Epithelial cell of esophagus (primary cell): ENCODE measurements at regions not wholly inside any gene's neighbourhood (a gene's known extent, or its start where the extent isn't known, plus 50 kb on each side); places are given as distances from the start of the nearest gene placed in this dataset.

ENCODE experiments used
- DNase-seq: peaks from one replicate; pipeline ENCODE4 v3.0.0; 2010; ENCODE audit warnings: low read depth
- H3K4me3 ChIP-seq: 2 replicates; pipeline ENCODE4 v1.5.1; 2011; ENCODE audit warnings: mild to moderate bottlenecking, low read length, control low read depth
- TF ChIP-seq, protein P1 (sequence below): IDR thresholded peaks from 2 replicates; pipeline ENCODE4 v1.5.1; 2011; ENCODE audit warnings: low read depth, mild to moderate bottlenecking, low read length, control low read depth, inconsistent platforms; ENCODE audit not compliant: insufficient read depth; ENCODE audit errors: missing control alignments

DNA sequence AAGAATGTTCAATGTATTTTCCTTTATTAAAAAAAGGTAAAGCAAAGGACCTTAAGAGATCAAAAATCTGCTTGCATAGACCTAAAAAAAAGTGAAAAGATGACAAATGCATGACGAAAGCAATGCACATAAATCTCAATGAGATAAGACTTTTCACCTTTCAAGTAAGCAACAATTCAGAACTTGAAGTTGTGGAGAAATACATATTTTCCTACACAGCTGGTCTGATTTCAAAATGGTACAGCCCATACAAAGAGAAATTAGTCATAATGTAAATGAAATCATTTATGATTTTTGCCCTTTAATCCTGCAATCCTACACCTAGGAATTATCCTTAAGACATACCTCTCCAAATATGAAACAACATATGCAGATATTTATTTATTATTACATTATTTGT lies 568.0 kb downstream of the ANXA1 start:
- TF ChIP-seq, protein P1, sequence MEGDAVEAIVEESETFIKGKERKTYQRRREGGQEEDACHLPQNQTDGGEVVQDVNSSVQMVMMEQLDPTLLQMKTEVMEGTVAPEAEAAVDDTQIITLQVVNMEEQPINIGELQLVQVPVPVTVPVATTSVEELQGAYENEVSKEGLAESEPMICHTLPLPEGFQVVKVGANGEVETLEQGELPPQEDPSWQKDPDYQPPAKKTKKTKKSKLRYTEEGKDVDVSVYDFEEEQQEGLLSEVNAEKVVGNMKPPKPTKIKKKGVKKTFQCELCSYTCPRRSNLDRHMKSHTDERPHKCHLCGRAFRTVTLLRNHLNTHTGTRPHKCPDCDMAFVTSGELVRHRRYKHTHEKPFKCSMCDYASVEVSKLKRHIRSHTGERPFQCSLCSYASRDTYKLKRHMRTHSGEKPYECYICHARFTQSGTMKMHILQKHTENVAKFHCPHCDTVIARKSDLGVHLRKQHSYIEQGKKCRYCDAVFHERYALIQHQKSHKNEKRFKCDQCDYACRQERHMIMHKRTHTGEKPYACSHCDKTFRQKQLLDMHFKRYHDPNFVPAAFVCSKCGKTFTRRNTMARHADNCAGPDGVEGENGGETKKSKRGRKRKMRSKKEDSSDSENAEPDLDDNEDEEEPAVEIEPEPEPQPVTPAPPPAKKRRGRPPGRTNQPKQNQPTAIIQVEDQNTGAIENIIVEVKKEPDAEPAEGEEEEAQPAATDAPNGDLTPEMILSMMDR: no peak
- no peak overlapping the region for H3K4me3 ChIP-seq
- peak; percentile 47 for DNase-seq

DNA sequence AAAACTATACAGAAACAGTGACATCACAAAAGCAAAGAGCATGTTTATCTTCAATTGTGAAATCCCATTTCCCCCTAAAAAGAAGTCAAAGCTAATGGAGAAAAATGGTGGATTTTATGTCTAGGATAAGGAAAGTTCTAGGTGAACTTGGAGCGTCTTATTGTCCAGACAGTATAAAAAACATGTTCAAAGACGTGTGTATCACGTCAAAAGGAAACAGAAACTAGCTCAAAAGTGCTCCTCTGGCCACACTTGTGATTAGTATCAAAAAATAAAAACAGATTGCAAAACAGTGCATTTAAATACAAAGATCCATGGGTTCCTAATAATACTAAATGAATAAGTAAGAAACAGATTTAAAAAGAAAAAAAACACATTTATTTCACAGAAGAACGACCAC lies 568.9 kb downstream of the ANXA1 start:
- H3K4me3 ChIP-seq: no peak overlapping the region
- TF ChIP-seq, protein P1: no peak
- DNase-seq: no peak

DNA sequence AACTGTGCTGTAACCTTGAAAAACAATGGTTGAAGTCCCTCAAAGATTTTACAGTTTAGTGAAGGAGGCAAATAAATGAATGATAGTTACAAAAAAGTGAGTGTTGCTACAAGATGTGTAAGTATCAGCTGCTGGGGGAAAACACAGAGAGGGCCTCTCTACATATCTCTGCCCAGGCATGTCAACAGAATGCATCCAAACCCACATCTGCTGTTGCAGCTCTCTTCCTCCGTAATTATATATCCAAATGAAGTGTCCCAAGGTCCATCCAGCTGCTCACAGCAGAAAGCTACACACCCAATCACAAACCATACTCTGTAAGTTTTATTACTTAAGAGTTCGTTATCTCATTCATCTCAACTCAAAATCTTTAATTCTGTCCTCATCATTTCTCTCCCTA lies 584.6 kb downstream of the ANXA1 start:
- TF ChIP-seq, protein P1: no peak
- peak; percentile 32 for DNase-seq
- no peak overlapping the region for H3K4me3 ChIP-seq

DNA sequence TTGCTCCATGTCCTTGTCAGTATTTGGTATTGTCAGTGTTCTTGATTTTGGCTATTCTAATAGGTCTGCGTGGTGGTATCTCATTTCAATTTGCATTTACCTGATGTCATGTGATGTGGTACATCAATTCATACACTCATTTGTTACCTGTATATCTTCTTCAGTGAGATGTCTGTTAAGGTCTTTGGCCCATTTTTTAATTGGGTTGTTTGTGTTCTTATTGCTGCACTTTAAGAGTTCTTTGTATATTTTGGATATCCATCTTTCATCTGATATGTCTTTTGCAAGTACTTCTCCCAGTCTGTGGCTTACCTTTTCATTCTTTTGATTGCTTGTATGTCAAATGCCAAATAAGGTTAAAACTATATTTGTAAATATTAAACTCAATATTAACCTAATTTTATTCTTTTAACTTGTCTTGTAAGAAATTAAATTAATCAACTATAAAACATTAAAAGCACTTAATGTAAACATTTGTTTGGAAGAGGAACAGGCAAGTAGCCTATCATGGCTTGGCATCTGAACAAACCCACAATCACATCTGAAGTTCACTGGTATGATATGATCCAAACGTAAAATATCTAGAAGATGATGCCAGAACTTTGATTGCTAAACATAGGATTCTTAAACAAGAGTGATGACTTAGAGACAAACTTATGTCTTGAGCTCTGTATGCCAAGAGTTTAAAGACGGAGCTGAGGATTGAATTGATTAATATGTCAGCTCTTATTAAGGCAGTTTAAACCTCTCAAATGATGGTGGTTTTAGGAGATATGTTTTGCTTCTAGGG lies 587.3 kb downstream of the ANXA1 start:
- TF ChIP-seq, protein P1: no peak
- DNase-seq: no peak
- H3K4me3 ChIP-seq: no peak overlapping the region

DNA sequence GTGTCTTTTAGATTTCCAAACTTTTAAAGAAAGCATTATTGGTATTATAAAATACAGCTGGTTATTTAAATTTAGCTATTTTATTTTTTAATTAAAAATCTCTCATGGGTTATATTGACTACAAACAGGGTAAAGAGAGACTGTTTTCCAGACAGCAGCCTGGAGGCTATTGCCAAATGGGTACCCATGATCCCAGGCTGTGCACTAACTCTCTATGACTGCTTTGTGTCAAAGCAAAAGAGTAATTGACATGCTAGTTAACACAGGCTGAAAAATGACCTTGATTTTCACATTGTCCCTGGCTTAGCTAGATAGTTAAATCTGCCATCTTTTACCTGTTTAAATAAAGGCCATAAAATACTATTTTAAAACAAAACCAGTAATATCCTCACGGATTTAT lies 589.7 kb downstream of the ANXA1 start:
- no peak overlapping the region for H3K4me3 ChIP-seq
- TF ChIP-seq, protein P1: no peak
- DNase-seq: no peak

DNA sequence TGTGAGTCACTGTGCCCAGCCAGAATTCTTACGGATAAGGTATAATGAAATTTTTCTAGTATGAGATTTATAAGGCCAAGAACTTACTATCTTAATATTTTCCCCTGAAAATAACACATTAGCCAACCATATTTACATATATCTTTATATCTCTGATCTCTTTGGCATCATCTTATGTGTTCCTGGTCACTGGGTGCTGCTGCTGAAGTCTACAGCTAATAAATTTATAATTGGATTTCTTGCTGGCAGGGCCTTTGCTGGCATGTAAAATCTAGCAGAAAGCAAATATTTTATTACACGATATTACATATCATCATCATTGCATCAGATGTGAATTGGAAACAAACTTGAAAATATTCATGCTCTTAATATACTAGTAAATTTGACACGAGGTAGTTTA lies 590.7 kb downstream of the ANXA1 start:
- no peak overlapping the region for H3K4me3 ChIP-seq
- DNase-seq: no peak
- TF ChIP-seq, protein P1: no peak

DNA sequence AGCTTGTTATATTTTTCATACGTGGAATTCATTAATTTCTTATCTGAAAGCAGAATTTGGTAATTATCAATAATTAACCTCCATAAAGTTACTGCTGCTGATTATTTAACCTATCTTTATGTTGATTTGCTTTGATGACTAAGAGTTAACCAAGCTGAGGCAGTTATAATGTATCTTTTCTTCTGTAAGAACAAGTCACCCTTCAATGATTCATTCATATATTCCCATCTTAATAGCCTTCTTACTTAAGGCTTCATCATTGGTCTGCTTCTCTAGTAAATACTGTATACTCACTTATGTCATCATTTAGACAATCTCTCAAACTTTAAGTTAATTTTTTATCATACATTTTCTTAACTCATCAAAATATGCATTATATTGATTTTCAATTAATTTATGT lies 592.2 kb downstream of the ANXA1 start:
- TF ChIP-seq, protein P1: no peak
- DNase-seq: peak; percentile 69
- H3K4me3 ChIP-seq: no peak overlapping the region
